Fibroblast of lung (primary cell): ENCODE measurements at regions not wholly inside any gene's neighbourhood (a gene's known extent, or its start where the extent isn't known, plus 50 kb on each side); places are given as distances from the start of the nearest gene placed in this dataset.

Experiments
- CTCF ChIP-seq, 2 donors: IDR thresholded peaks in 1 of 2; conservative IDR thresholded peaks in 1 of 2; 1 replicate in 1 of 2; 2 replicates in 1 of 2; pipeline ENCODE4 v1.5.1; 2011 to 2012; ENCODE audit warnings: low read length in 2 of 2, control low read depth in 1 of 2, inconsistent platforms in 1 of 2, low read depth in 1 of 2, mild to moderate bottlenecking in 1 of 2
- EZH2 ChIP-seq: IDR thresholded peaks from 2 replicates; pipeline ENCODE4 v1.5.1; 2012; ENCODE audit warnings: low read length, control low read depth, mild to moderate bottlenecking; ENCODE audit errors: missing control alignments

DNA sequence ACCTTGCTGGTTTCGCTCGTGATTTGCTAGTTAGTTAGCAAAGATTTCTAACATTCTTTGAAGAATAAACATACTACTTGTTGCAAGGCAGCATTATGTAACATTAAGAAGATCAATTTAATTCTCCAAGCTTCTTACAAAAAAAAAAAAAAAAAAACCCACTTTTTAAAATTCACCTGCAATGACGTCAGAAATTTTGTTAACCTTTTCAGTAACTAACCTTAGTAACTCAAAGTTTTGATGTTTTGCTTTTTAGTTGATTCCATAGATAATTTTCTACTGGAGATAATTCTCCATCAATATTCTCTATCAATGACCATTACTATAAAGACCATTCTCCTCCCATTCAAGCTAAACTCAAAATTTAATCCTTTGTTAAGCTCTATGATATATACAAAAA is 491.8 kb upstream of the TBL1XR1 start:
- no peak for TF ChIP-seq CTCF (conservative IDR thresholded peaks at IDR 0.05 in 1 of 2, IDR thresholded peaks at IDR 0.05 in 1 of 2; ENCODE audit: low read depth in 1 of 2, low read length in 2 of 2)
- no peak for TF ChIP-seq EZH2
